ENCODE measurements at regions not wholly inside any gene's neighbourhood (a gene's known extent, or its start where the extent isn't known, plus 50 kb on each side); places are given as distances from the start of the nearest gene placed in this dataset. TPM values are rescaled to one million over a fixed set of nuclear protein-coding genes. Genes with fewer than 3 reads are reported as not detected.

GRCh38 chr1:55275151-55275748, 60.1 kb upstream of the USP24 start:
- H3K27me3 ChIP-seq (ENCODE audit: control insufficient read depth in 2 of 2, insufficient read depth in 2 of 2, low read length in 2 of 2): no peaks in the 10 kb centered on the region
- intact Hi-C loops (cut with micrococcal nuclease): loop anchor here (5.0 to 10.0 kb wide), 3 partner anchors 60 to 133 kb away; partner anchors contain the start of gene USP24 (in 1 of the 2)
- TF ChIP-seq CTCF (IDR thresholded peaks at IDR 0.05): no peak
- WGBS (ENCODE audit: insufficient coverage): 94% methylated on average over 8 of the region's 12 CpGs
- H3K79me2 ChIP-seq (ENCODE audit: insufficient read depth, low read length): no peaks in the 10 kb centered on the region
- Mint-ChIP-seq H3K27me3 (ENCODE audit: low read depth in 3 of 3) (peaks cover 0 to 5% (median 0%) of the 10 kb centered on the region in 3 donors), H3K36me3 (no peaks in the 10 kb centered on the region), H3K9me3 (no peaks in the 10 kb centered on the region), H3K4me1 (peaks cover 17% of the 10 kb centered on the region), H3K27ac (peak overlapping the region in 3 of 7 donors; percentile 11 to 53 (median 38)), H3K4me3 (no peak overlapping the region)
- no peak for DNase-seq
- H3K4me1 ChIP-seq (ENCODE audit: control insufficient read depth in 1 of 2, insufficient read depth in 2 of 2, low read length in 2 of 2): peaks cover 3 to 11% of the 10 kb centered on the region in 2 donors
- H3K9ac ChIP-seq (ENCODE audit: insufficient read depth, low read length, poor library complexity, severe bottlenecking): no peak overlapping the region
- no peaks in the 10 kb centered on the region for H4K20me1 ChIP-seq (ENCODE audit: insufficient read depth, low read length)
- no peak overlapping the region for H2AFZ ChIP-seq (ENCODE audit: insufficient read depth, low read depth, low read length, poor library complexity, severe bottlenecking)
- no peak overlapping the region for H3K27ac ChIP-seq (ENCODE audit: low read depth in 1 of 2, low read length in 2 of 2)
- no peaks in the 10 kb centered on the region for H3K36me3 ChIP-seq (replicated peaks in 1 of 2; ENCODE audit: control insufficient read depth in 1 of 2, insufficient read depth in 2 of 2, low read length in 2 of 2)
- H3K4me3 ChIP-seq (replicated peaks in 1 of 3; ENCODE audit: low read depth in 2 of 3, low read length in 3 of 3): no peak overlapping the region
- no peak overlapping the region for H3K4me2 ChIP-seq (replicated peaks; ENCODE audit: extremely low read depth, low read length, poor library complexity, severe bottlenecking)
- no peaks in the 10 kb centered on the region for H3K9me3 ChIP-seq (replicated peaks in 1 of 2; ENCODE audit: control insufficient read depth in 1 of 2, insufficient read depth in 1 of 2, low read length in 2 of 2)

GRCh38 chr1:55272994-55273393, 57.8 kb upstream of the USP24 start:
- Mint-ChIP-seq H3K9me3 (peaks cover 0 to 8% (median 3%) of the 10 kb centered on the region in 7 donors), H3K36me3 (no peaks in the 10 kb centered on the region), H3K4me3 (no peak overlapping the region), H3K4me1 (peaks cover 15% of the 10 kb centered on the region), H3K27me3 (ENCODE audit: low read depth in 3 of 3) (peaks cover 0 to 4% (median 0%) of the 10 kb centered on the region in 3 donors), H3K27ac (no peak overlapping the region)
- Histone ChIP-seq H3K4me1 (ENCODE audit: control insufficient read depth in 1 of 2, insufficient read depth in 2 of 2, low read length in 2 of 2) (peaks cover 3 to 10% of the 10 kb centered on the region in 2 donors), H2AFZ (ENCODE audit: insufficient read depth, low read depth, low read length, poor library complexity, severe bottlenecking) (no peak overlapping the region), H3K27me3 (ENCODE audit: control insufficient read depth in 2 of 2, insufficient read depth in 2 of 2, low read length in 2 of 2) (no peaks in the 10 kb centered on the region), H3K9ac (ENCODE audit: insufficient read depth, low read length, poor library complexity, severe bottlenecking) (no peak overlapping the region), H3K4me3 (replicated peaks in 1 of 3; ENCODE audit: low read depth in 2 of 3, low read length in 3 of 3) (no peak overlapping the region), H3K36me3 (replicated peaks in 1 of 2; ENCODE audit: control insufficient read depth in 1 of 2, insufficient read depth in 2 of 2, low read length in 2 of 2) (no peaks in the 10 kb centered on the region), H3K27ac (ENCODE audit: low read depth in 1 of 2, low read length in 2 of 2) (no peak overlapping the region), H3K79me2 (ENCODE audit: insufficient read depth, low read length) (no peaks in the 10 kb centered on the region), H3K9me3 (replicated peaks in 1 of 2; ENCODE audit: control insufficient read depth in 1 of 2, insufficient read depth in 1 of 2, low read length in 2 of 2) (no peaks in the 10 kb centered on the region), H3K4me2 (replicated peaks; ENCODE audit: extremely low read depth, low read length, poor library complexity, severe bottlenecking) (no peak overlapping the region), H4K20me1 (ENCODE audit: insufficient read depth, low read length) (no peaks in the 10 kb centered on the region)
- DNase-seq: no peak
- no peak for TF ChIP-seq CTCF (IDR thresholded peaks at IDR 0.05)
- intact Hi-C loops (cut with micrococcal nuclease): loop anchor here (10.0 kb wide), 2 partner anchors 58 to 88 kb away; partner anchors contain the start of gene USP24 (in 1 of the 2)
- 75% methylated on average over 2 of the region's 4 CpGs for WGBS (ENCODE audit: insufficient coverage)

Small RNA genes lying in the stretch of these regions (small RNA-seq; reads per million reads assigned to genes)
- not detected for gene RF00019 (ENCODE audit: insufficient read length, low read depth)
- not detected for gene RNU6-830P (ENCODE audit: insufficient read length, low read depth)

All from CD14-positive monocyte (primary cell).